A172 (cell line): ENCODE measurements at regions not wholly inside any gene's neighbourhood (a gene's known extent, or its start where the extent isn't known, plus 50 kb on each side); places are given as distances from the start of the nearest gene placed in this dataset.

Source experiments
- DNase-seq: peaks from one replicate; pipeline ENCODE4 v3.0.0-alpha.2; 2015; ENCODE audit warnings: low spot score

DNA sequence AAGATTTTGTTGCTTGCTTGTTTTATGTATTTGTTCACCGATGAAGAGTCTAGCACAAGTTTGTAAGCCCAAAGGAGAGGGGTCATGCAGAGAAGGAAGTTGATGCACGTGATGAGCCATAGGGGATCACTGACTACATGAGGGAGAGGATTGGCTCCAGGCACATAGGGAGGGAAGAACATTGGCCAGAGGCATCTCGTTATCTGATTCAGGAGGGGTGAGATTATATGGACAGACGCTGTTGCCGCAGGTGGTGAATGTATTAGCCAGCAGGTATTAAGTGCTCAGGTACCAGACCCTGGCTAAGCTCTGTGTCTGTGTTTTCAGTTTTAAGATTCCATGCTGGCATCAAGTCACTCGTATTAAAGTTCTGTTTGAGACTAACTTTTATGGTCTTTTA lies 91.8 kb upstream of the CHST9 start:
- DNase-seq = no peak

GRCh38 chr18:27276479-27276878 lies 91.4 kb upstream of the CHST9 start:
- DNase-seq = no peak

DNA sequence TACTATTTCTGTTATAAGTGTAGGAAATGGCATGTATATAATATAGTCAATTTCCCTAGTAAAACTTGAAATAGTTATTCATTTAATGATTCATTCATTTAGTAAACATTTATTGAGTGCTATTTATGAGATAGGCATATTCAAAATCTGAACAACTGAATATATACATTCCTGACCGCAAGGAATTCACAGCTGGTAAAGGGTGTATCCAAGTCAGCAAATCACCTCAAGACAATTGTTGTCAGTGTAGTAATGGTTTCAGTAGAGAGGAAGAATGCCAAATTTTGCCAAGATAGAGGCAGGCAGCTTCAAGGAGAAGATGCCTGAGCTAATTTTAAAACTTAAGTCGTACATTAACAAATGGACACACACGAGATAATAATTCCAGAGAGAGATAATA lies 89.8 kb upstream of the CHST9 start:
- no peak for DNase-seq

DNA sequence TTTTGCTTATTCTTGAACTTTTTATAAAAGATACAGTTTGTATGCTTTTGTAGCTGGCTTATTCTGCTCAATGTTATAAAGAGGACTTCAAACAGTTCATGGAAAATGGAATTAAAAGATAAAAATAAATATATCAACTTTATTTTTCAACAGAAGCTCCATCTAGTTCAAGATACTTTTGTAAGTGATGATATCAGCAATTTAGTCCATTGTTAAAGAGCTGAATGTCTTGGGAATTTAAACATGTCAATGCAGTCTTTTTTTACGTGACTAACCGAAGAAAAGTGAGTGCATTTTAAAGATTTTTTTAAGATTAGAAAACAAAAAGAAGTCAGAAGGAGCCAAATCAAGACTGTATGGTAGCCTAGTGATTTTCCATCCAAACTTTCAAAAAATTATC lies 85.4 kb upstream of the CHST9 start:
- no peak for DNase-seq

DNA sequence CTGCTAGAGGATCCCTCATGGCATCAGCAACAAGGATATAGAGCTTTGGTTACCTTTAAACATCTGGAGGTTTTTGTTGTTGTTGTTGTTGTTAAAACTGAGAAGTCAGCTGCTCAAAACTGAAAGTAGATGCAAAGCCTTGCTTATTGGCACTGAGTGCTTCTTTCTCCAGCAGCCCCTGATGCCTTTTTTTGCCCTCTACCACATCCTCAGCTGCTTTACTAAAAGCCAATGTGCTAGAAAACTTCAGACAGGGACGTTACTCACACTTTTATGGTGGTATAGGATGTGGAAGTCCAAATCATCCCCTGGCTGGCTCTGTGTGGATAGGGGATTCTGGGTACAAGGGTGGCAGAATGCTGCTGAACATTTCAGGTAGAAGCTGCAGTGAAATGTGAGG lies 78.3 kb upstream of the CHST9 start:
- no peak for DNase-seq

- DNase-seq = no peak
Observed at GRCh38 chr18:27261769-27262549, 76.9 kb upstream of the CHST9 start.

DNA sequence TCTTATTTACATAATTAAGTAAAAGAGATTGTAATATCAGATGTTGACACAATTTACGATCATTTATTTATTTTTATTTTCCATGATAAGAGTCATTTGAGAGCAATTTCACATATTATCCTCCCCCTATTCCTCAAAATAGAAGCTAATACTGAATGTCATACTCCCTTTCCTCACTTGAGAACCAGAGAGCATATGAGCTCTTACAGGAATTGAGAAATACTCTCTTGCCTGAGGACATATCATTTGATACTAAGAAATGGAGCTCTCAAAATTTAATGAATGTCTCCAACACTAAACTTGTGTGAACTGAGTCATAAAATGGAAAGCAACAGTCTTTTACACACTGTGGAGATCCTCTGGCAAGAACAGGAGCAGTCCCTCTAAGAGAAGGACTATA lies 68.5 kb upstream of the CHST9 start:
- no peak for DNase-seq

DNA sequence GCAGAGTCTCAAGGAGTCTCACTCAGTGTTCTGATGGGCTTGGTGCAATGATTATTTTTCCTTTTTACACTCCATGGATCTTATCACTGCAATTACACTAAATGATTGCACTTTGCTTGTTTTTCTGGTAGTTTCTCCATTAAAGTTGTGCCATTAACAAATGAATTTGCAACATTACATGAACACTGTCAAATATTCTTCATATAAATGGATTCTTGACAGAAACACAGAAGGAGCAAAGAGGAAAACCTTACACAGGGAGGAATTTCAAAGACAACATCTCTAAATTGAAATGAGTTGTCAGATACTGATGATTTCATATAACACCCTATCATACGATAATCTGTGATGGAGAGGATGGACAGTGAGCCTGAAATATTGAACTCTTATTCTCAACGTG lies 65.4 kb upstream of the CHST9 start:
- no peak for DNase-seq

GRCh38 chr18:27249933-27250332 lies 64.8 kb upstream of the CHST9 start:
- DNase-seq = no peak

DNA sequence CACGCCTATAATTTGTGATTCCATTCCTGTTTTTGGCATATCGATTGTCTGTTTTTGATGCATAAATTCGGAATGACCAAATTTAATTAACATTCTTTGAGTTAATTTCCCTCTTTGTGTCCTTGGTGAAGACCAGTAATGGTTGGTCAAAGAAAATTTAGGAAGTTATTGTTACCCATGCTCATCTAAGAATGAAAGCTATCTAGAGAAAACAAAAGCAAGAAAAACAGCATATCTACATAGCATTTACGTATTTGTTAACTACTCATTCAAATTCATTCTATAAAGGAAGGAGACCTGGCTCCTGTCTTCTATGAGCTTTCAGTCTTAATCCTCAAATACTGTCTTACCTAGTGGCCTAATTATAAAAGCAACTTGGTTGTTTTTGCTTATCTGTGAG lies 59.2 kb upstream of the CHST9 start:
- DNase-seq = no peak

DNA sequence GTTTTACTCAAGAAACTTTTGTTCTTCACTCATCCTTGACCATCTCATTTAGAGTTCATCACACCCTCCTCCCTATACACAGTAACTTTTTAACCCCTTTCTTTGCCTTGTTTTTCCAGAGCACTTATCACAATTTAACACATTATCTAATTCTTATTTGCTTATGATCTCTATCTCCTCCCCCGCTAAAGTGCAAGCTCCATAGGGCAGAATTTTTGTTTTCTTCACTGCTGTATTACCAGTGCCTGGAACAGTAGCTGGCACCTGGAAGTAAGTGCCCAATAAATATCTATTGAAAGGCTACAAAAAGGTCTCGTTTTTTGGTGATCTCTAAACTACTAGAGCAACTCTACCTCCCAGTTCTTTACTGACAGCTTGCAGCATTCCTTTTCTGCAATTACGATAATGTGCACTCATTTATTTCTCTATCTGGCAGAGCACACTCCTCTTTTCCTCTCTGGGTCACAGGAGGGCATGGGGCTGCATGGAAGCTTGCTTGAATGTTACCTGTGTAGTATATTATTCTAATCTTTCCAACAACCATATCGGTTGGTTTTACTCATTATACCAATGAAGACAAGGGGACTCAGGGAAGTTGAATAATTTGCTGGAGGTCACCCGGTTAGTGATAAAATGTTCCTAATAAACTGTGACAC lies 57.4 kb upstream of the CHST9 start:
- no peak for DNase-seq

GRCh38 chr18:27240383-27240782 lies 55.3 kb upstream of the CHST9 start:
- no peak for DNase-seq

GRCh38 chr18:27239669-27240068 lies 54.6 kb upstream of the CHST9 start:
- DNase-seq = no peak

DNA sequence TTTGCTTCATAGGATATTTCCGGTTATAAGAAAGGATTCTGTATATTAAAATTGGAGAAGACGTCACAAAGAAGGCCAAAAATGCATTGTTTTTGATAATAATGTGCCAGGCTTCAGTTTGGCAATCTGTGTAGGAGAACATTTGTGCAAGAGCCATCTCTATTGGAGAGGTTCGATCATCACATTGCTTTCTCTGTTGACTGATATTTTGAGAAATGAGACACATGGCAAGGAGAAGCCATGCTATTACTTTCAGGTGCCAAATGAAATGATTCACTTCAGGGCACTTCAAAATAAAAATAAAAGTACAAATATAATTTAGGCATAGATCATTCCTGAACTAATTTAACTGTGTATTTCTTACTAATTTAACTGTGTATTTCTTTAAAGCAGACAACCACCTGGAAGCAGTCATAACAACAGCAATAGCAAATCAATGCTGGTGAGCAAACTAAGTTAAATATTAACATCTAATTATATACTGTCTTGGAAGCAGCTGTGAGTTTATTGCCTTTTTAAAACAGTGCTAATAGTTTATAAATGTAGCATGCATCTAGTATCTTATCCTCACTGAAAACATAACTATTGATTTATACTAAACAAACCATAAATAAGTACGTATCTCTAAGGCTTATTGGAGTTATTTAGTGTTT lies 50.2 kb upstream of the CHST9 start:
- no peak for DNase-seq
